NCI-H2107 treated with DMSO at 0.1 percent for 48 hours (cell line): ENCODE measurements at regions not wholly inside any gene's neighbourhood (a gene's known extent, or its start where the extent isn't known, plus 50 kb on each side); places are given as distances from the start of the nearest gene placed in this dataset.

ENCODE experiments used
- DNase-seq: peaks from one replicate; lab custom pipeline; 2025; ENCODE audit not compliant: unreplicated experiment; lab: John Stamatoyannopoulos, UW

- no peak for DNase-seq
Measured at GRCh38 chr17:73750975-73751374, 106.7 kb upstream of the SDK2 start.

GRCh38 chr17:73753751-73754496 lies 109.7 kb upstream of the SDK2 start:
- DNase-seq: no peak

DNA sequence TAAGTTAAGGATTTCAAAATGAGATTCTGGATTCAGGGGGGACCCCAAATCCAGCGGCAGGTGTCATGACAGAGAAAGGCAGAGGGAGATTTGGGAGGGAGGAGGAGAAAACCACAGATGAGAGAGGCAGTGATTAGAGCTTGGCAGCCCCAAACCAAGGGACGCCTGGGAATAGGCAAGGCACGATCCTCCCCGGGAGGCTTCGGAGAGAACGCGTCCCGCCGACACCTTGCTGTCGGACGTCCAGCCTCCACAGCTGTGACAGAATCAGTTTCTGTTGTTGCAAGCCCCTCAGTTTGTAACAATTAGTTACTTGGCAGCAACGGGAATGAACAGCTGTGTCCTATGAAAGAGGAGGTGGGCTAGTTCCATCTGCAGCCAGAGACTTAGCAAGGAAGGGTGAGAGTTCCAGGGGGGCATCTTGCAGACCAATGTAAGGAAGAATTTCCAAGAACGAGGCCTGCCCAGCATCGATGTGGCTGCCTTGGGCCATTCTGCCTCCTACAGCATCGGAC lies 110.7 kb upstream of the SDK2 start:
- no peak for DNase-seq

- DNase-seq: peak; percentile 93
Measured at GRCh38 chr17:73757420-73757819, 113.2 kb upstream of the SDK2 start.

GRCh38 chr17:73758245-73758644 lies 114.0 kb upstream of the SDK2 start:
- DNase-seq: no peak

DNA sequence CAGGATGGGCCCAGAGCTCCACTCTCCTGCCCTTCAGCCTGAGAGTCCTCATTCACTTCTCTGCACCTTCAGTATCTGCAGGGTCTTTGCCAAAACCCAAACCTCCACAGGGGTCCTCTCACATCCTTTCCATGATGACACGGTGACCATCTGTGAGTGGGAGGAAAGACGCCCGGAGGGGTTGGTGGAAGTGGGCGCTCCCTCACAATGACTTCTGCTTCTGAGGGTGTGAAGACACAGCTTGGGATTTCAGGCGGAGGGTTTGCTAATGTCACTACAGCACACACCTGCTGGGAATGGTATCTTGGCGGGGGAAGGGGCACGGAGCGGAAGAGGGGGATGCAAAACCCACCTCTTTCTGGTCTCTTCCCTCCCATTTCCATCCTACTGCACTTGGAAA lies 115.1 kb upstream of the SDK2 start:
- DNase-seq: no peak

- peak; percentile 87 for DNase-seq
Measured at GRCh38 chr17:73759734-73760438, 115.6 kb upstream of the SDK2 start.

DNA sequence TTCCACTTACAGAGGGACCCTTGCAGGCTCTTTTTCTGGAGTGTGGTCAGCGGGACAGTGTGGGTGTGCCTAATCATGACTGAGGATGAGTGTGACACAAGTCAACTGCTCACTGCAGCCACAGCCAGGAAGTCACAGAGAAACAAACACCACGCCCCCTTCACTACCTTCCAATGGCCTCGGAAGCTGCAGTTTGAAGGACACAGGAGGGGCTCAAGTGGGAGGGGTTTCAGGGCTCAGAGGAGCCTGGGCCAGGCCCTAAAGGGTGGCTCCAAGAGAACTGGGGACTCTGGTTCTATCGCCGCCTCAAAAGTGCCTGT lies 116.2 kb upstream of the SDK2 start:
- no peak for DNase-seq

DNA sequence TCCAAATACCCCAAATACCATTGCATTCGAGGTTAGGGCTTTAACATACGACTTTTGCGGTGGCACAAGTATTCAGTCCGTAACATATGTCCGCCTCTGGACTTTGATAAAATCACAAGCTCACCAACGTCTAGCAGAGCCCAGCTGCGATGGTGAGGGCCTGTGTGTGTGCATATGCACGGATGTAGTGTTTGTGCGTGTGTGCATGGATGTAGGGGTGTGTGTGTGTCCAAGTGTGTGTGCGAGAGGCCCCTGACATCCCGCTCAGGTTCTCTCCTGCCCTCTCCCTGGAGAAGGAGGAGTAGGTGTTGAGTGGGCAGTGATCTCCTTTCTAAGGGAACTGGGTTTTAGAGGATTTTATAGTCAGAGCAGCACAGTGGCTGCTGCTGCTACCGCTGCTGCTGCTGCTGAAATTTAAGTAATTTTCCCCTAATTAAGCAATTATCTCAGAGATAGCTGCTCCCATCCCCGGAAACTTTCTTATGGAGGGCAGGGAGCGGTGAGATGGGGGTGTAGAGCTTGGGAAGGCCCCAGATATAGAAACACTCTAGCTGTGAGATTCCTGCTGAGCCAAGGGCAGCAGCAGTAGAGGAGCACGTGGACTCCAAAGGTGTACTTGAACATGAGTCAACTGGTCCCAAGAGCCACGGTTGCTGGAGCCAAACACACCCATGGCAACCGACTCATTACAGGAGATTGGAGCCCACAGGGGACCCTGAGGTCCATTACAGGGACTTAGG lies 121.7 kb upstream of the SDK2 start:
- DNase-seq: peak; percentile 68

DNA sequence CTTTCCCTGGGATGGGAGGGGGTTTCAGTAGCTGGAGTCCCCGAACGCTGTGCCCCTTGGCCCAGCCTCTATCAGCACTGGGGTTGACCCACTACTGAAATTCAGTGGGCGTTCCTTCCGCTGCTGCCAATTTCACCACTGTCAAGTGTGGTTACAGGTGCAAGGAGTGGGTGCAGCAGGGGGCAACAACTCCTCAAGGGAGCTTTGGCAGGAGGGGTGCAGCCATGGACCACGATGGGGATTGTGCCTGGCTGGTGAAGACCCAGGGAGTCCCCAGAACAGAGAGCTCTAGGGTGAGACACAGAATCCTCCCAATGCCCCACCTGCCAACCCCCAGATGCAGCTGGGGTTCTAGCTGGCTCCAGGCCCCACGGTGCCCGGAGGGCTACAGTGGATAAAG lies 123.5 kb upstream of the SDK2 start:
- no peak for DNase-seq

GRCh38 chr17:73768691-73769090 lies 124.4 kb upstream of the SDK2 start:
- DNase-seq: no peak

GRCh38 chr17:73769479-73769878 lies 125.2 kb upstream of the SDK2 start:
- no peak for DNase-seq

- peak; percentile 30 for DNase-seq
Measured at GRCh38 chr17:73770115-73770848, 126.0 kb upstream of the SDK2 start.

DNA sequence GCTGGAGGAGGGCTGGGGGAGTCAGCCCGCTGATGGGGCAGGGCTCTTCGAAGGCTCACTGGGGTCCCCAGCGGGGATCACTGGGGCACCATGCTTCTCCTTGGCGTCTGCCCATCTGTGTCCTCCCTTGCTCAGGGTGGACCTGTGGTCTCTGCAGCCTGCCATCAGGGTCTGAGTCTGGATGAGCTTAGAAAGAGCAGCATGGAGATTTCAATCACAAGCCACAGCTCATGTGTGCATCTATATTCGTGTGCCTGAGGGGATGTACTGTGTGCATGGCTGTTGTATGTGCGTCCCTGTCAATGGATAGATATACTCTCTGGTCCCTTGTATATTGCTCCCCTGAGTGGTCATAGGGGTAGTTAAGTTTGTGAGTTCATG lies 126.6 kb upstream of the SDK2 start:
- no peak for DNase-seq

- DNase-seq: no peak
Measured at GRCh38 chr17:73772107-73772705, 128.0 kb upstream of the SDK2 start.

- no peak for DNase-seq
Measured at GRCh38 chr17:73773702-73774101, 129.5 kb upstream of the SDK2 start.

DNA sequence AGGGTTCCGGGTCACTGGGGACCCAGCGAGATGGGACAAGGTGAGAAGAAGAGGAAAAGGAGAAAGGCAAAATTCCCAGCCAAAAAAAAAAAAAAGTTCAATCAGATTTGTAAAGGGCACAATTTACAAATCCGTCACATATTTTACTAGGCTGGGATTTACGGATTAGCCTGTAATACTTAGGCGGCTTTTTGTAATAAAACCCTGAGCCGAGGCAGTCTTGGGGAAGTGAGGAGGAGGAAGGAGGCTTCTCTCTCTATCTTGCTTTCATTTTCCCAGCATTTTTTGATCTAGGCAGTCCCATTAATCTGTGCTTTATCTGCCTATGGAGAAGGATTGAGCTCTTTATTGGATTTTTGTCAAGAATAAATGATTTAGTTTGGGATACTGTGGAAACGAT lies 130.6 kb upstream of the SDK2 start:
- no peak for DNase-seq

DNA sequence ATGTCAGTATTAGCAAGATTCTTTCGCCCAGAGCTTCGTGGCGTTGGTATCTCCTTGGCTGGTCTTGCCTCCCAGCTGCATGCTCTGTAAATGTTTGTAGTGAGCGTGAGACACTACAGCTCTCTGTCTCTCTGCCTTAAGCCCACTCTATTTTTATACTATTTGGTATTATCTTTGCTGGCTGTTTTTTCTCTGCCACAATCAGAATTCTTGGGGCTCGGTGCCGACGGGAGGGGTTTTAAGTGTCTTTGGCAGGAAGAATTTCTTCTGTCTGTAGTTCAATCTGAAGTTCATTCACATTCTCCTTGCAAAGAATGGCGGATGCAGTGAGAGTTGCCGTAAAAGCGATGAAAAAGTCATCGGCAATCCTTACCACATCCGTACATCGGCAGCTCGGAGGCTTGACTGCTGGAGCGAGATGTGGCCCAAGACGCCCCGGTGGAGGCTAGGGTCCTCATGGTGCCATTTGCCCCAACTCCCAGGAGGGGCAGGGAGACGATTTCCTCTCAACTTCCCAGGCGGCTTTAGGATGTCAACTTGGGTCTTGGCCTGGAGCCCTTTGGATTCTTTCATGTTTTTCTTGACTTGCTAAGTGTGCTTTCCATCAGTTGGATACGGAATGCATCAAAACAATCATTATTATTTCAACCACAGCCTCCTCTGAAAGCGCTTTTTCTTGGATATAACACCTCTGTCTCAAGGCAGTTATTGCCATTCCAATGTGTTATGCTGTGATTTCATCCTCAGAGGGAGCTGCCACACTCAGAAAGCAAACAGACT lies 132.3 kb upstream of the SDK2 start:
- DNase-seq: no peak

DNA sequence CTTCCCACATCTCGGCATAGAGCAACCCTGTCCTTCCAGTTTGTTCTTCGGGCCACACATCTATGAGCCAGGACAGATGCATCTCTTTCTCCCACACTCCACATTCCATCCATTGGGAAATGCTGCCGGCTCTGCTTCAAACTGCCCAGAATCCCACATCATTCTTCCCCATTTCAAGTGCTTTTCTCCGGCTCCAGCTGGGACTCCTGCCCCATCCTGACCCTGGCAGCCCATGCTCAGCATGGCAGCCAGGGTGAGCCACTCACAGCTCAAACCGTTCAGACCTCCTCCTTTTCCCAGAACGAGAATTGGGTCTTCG lies 132.8 kb upstream of the SDK2 start:
- no peak for DNase-seq

GRCh38 chr17:73782231-73782630 lies 138.0 kb upstream of the SDK2 start:
- DNase-seq: no peak
